ENCODE measurements at regions not wholly inside any gene's neighbourhood (a gene's known extent, or its start where the extent isn't known, plus 50 kb on each side); places are given as distances from the start of the nearest gene placed in this dataset.

- no peak overlapping the region for H3K27ac ChIP-seq
- H3K36me3 ChIP-seq: no peaks in the 10 kb centered on the region
- H3K9me3 ChIP-seq: no peaks in the 10 kb centered on the region
- no peak overlapping the region for H3K4me3 ChIP-seq
- intact Hi-C loops (cut with DNase I): no loop called here
- 57 to 65% methylated on average over 3 of the region's 3 CpGs for WGBS, 2 donors
- FAIRE-seq (no peak), DNase-seq (no peak), ATAC-seq (no peak)
- no peak for TF ChIP-seq CTCF (IDR thresholded peaks at IDR 0.05)
- H3K27me3 ChIP-seq: no peaks in the 10 kb centered on the region
- H3K4me1 ChIP-seq: no peaks in the 10 kb centered on the region
These were observed 678.9 kb upstream of the TEX47 start for GRCh38 chr7:89474456-89474855.

GRCh38 chr7:89477991-89478390 lies 676.3 kb upstream of the STEAP1 start:
- 53 to 56% methylated on average over 3 of the region's 3 CpGs for WGBS, 2 donors

GRCh38 chr7:89495704-89496103 lies 658.6 kb upstream of the STEAP1 start:
- TF ChIP-seq CTCF (IDR thresholded peaks at IDR 0.05): no peak
- FAIRE-seq: no peak
- no peak overlapping the region for H3K4me3 ChIP-seq
- H3K36me3 ChIP-seq: no peaks in the 10 kb centered on the region
- no peaks in the 10 kb centered on the region for H3K27me3 ChIP-seq
- H3K9me3 ChIP-seq: no peaks in the 10 kb centered on the region
- WGBS, 2 donors: 34 to 39% methylated on average over 3 of the region's 3 CpGs
- no peak for ATAC-seq
- H3K27ac ChIP-seq: no peak overlapping the region
- no peak for DNase-seq
- no peaks in the 10 kb centered on the region for H3K4me1 ChIP-seq
- intact Hi-C loops (cut with DNase I): no loop called here

More at GRCh38 chr7:89477991-89478390, 676.3 kb upstream of the STEAP1 start:
- Histone ChIP-seq H3K9me3 (no peaks in the 10 kb centered on the region), H3K36me3 (no peaks in the 10 kb centered on the region), H3K4me1 (no peaks in the 10 kb centered on the region), H3K27me3 (no peaks in the 10 kb centered on the region), H3K27ac (no peak overlapping the region), H3K4me3 (no peak overlapping the region)
- no peak for DNase-seq
- FAIRE-seq: no peak
- intact Hi-C loops (cut with DNase I): no loop called here
- no peak for TF ChIP-seq CTCF (IDR thresholded peaks at IDR 0.05)
- no peak for ATAC-seq

GRCh38 chr7:89500084-89500483 lies 654.2 kb upstream of the STEAP1 start:
- intact Hi-C loops (cut with DNase I): no loop called here
- ATAC-seq: no peak
- FAIRE-seq: no peak
- H3K4me3 ChIP-seq: no peak overlapping the region
- H3K27ac ChIP-seq: no peak overlapping the region
- no peaks in the 10 kb centered on the region for H3K9me3 ChIP-seq
- WGBS, 2 donors: 68 to 69% methylated on average over 2 of the region's 2 CpGs
- no peaks in the 10 kb centered on the region for H3K27me3 ChIP-seq
- no peak for TF ChIP-seq CTCF (IDR thresholded peaks at IDR 0.05)
- H3K36me3 ChIP-seq: no peaks in the 10 kb centered on the region
- no peak for DNase-seq
- H3K4me1 ChIP-seq: no peaks in the 10 kb centered on the region

- no peak for DNase-seq
These were observed 651.0 kb upstream of the STEAP1 start for GRCh38 chr7:89503281-89503680.

More at GRCh38 chr7:89503281-89503680, 651.0 kb upstream of the STEAP1 start:
- H3K4me1 ChIP-seq: no peaks in the 10 kb centered on the region
- no peaks in the 10 kb centered on the region for H3K36me3 ChIP-seq
- intact Hi-C loops (cut with DNase I): no loop called here
- no peak for ATAC-seq
- TF ChIP-seq CTCF (IDR thresholded peaks at IDR 0.05): no peak
- no peak overlapping the region for H3K4me3 ChIP-seq
- no peaks in the 10 kb centered on the region for H3K9me3 ChIP-seq
- H3K27ac ChIP-seq: no peak overlapping the region
- no peaks in the 10 kb centered on the region for H3K27me3 ChIP-seq
- FAIRE-seq: no peak
